ENCODE measurements at regions not wholly inside any gene's neighbourhood (a gene's known extent, or its start where the extent isn't known, plus 50 kb on each side); places are given as distances from the start of the nearest gene placed in this dataset.
A peak's percentile ranks its signal among the peaks of the same experiment; 100 is the strongest.

GRCh38 chr3:16739541-16740105 is 134.4 kb upstream of the DAZL start:
- Histone ChIP-seq H3K4ac (ENCODE audit: low read depth in 1 of 2, low read length in 2 of 2) (no peak overlapping the region), H3K14ac (ENCODE audit: low read length in 2 of 2) (no peak overlapping the region), H3K79me1 (replicated peaks; ENCODE audit: low read length, poor library complexity, severe bottlenecking) (no peaks in the 10 kb centered on the region), H3K36me3 (ENCODE audit: control insufficient read depth in 1 of 2, insufficient read depth in 2 of 2, low read depth in 1 of 2, low read length in 2 of 2) (no peaks in the 10 kb centered on the region), H2BK12ac (ENCODE audit: low read length in 2 of 2) (no peak overlapping the region), H4K91ac (ENCODE audit: low read length) (no peak overlapping the region), H3K18ac (ENCODE audit: low read depth in 1 of 2, low read length in 2 of 2) (no peak overlapping the region), H3K27ac (ENCODE audit: low read length, poor library complexity, severe bottlenecking) (no peak overlapping the region), H2BK15ac (ENCODE audit: low read depth, poor library complexity, severe bottlenecking) (no peak overlapping the region), H2AFZ (ENCODE audit: low read depth, low read length) (no peak overlapping the region), H3K4me1 (ENCODE audit: control insufficient read depth, insufficient read depth, low read depth, low read length) (no peaks in the 10 kb centered on the region), H3K23ac (ENCODE audit: low read length in 2 of 2) (no peak overlapping the region), H3K9ac (ENCODE audit: low read length) (peak overlapping the region; percentile 30), H3K4me3 (ENCODE audit: insufficient read depth in 1 of 2, low read depth in 1 of 2, low read length in 2 of 2) (peak overlapping the region in 1 of 2 experiments; percentile 63), H3K27me3 (ENCODE audit: control insufficient read depth in 1 of 2, insufficient read depth in 1 of 2, low read length in 2 of 2) (no peaks in the 10 kb centered on the region), H3K4me2 (ENCODE audit: low read length, poor library complexity, severe bottlenecking) (no peak overlapping the region), H3K9me3 (ENCODE audit: control insufficient read depth, low read length) (no peaks in the 10 kb centered on the region), H2AK5ac (ENCODE audit: low read length, severe bottlenecking) (no peak overlapping the region), H2BK120ac (ENCODE audit: low read depth, low read length) (no peak overlapping the region), H2BK5ac (ENCODE audit: low read depth, low read length, poor library complexity, severe bottlenecking) (no peak overlapping the region), H4K8ac (ENCODE audit: low read length) (no peak overlapping the region)
- WGBS, result 100% methylated on average over 2 of the region's 5 CpGs
- no peak for DNase-seq

GRCh38 chr3:16740515-16740914 is 135.3 kb upstream of the DAZL start:
- no peak overlapping the region for H2BK12ac ChIP-seq (ENCODE audit: low read length in 2 of 2)
- H2AFZ ChIP-seq (ENCODE audit: low read depth, low read length), result no peak overlapping the region
- no peak overlapping the region for H3K18ac ChIP-seq (ENCODE audit: low read depth in 1 of 2, low read length in 2 of 2)
- H3K9ac ChIP-seq (ENCODE audit: low read length), result peak overlapping the region; percentile 73
- DNase-seq, result no peak
- H3K14ac ChIP-seq (ENCODE audit: low read length in 2 of 2), result no peak overlapping the region
- no peak overlapping the region for H3K23ac ChIP-seq (ENCODE audit: low read length in 2 of 2)
- no peak overlapping the region for H2BK15ac ChIP-seq (ENCODE audit: low read depth, poor library complexity, severe bottlenecking)
- H4K8ac ChIP-seq (ENCODE audit: low read length), result no peak overlapping the region
- H2BK120ac ChIP-seq (ENCODE audit: low read depth, low read length), result no peak overlapping the region
- no peak overlapping the region for H3K4ac ChIP-seq (ENCODE audit: low read depth in 1 of 2, low read length in 2 of 2)
- peak overlapping the region in 1 of 2 experiments; percentile 63 for H3K4me3 ChIP-seq (ENCODE audit: insufficient read depth in 1 of 2, low read depth in 1 of 2, low read length in 2 of 2)
- H2AK5ac ChIP-seq (ENCODE audit: low read length, severe bottlenecking), result no peak overlapping the region
- H3K36me3 ChIP-seq (ENCODE audit: control insufficient read depth in 1 of 2, insufficient read depth in 2 of 2, low read depth in 1 of 2, low read length in 2 of 2), result no peaks in the 10 kb centered on the region
- H3K79me1 ChIP-seq (replicated peaks; ENCODE audit: low read length, poor library complexity, severe bottlenecking), result no peaks in the 10 kb centered on the region
- WGBS, result no CpG with 5 or more reads among the region's 1 CpG
- H3K4me1 ChIP-seq (ENCODE audit: control insufficient read depth, insufficient read depth, low read depth, low read length), result no peaks in the 10 kb centered on the region
- H2BK5ac ChIP-seq (ENCODE audit: low read depth, low read length, poor library complexity, severe bottlenecking), result no peak overlapping the region
- H4K91ac ChIP-seq (ENCODE audit: low read length), result no peak overlapping the region
- no peak overlapping the region for H3K27ac ChIP-seq (ENCODE audit: low read length, poor library complexity, severe bottlenecking)
- no peaks in the 10 kb centered on the region for H3K27me3 ChIP-seq (ENCODE audit: control insufficient read depth in 1 of 2, insufficient read depth in 1 of 2, low read length in 2 of 2)
- no peak overlapping the region for H3K4me2 ChIP-seq (ENCODE audit: low read length, poor library complexity, severe bottlenecking)
- H3K9me3 ChIP-seq (ENCODE audit: control insufficient read depth, low read length), result no peaks in the 10 kb centered on the region

GRCh38 chr3:16741103-16741758 is 136.0 kb upstream of the DAZL start:
- Histone ChIP-seq H3K23ac (ENCODE audit: low read length in 2 of 2) (no peak overlapping the region), H4K91ac (ENCODE audit: low read length) (no peak overlapping the region), H3K79me1 (replicated peaks; ENCODE audit: low read length, poor library complexity, severe bottlenecking) (no peaks in the 10 kb centered on the region), H3K18ac (ENCODE audit: low read depth in 1 of 2, low read length in 2 of 2) (no peak overlapping the region), H3K4me2 (ENCODE audit: low read length, poor library complexity, severe bottlenecking) (no peak overlapping the region), H2BK12ac (ENCODE audit: low read length in 2 of 2) (no peak overlapping the region), H2AFZ (ENCODE audit: low read depth, low read length) (no peak overlapping the region), H3K4ac (ENCODE audit: low read depth in 1 of 2, low read length in 2 of 2) (no peak overlapping the region), H3K27ac (ENCODE audit: low read length, poor library complexity, severe bottlenecking) (no peak overlapping the region), H3K27me3 (ENCODE audit: control insufficient read depth in 1 of 2, insufficient read depth in 1 of 2, low read length in 2 of 2) (no peaks in the 10 kb centered on the region), H3K36me3 (ENCODE audit: control insufficient read depth in 1 of 2, insufficient read depth in 2 of 2, low read depth in 1 of 2, low read length in 2 of 2) (no peaks in the 10 kb centered on the region), H3K4me3 (ENCODE audit: insufficient read depth in 1 of 2, low read depth in 1 of 2, low read length in 2 of 2) (peak overlapping the region in 1 of 2 experiments; percentile 63), H2AK5ac (ENCODE audit: low read length, severe bottlenecking) (no peak overlapping the region), H2BK5ac (ENCODE audit: low read depth, low read length, poor library complexity, severe bottlenecking) (no peak overlapping the region), H3K4me1 (ENCODE audit: control insufficient read depth, insufficient read depth, low read depth, low read length) (no peaks in the 10 kb centered on the region), H2BK120ac (ENCODE audit: low read depth, low read length) (no peak overlapping the region), H3K14ac (ENCODE audit: low read length in 2 of 2) (no peak overlapping the region), H3K9ac (ENCODE audit: low read length) (peak overlapping the region; percentile 73), H2BK15ac (ENCODE audit: low read depth, poor library complexity, severe bottlenecking) (no peak overlapping the region), H4K8ac (ENCODE audit: low read length) (no peak overlapping the region), H3K9me3 (ENCODE audit: control insufficient read depth, low read length) (no peaks in the 10 kb centered on the region)
- 63% methylated on average over 3 of the region's 4 CpGs for WGBS
- peak; percentile 4 for DNase-seq

GRCh38 chr3:16741890-16742289 is 136.7 kb upstream of the DAZL start:
- H2AFZ ChIP-seq (ENCODE audit: low read depth, low read length), result no peak overlapping the region

More at GRCh38 chr3:16741890-16742289, 136.7 kb upstream of the DAZL start:
- no peak overlapping the region for H3K4me2 ChIP-seq (ENCODE audit: low read length, poor library complexity, severe bottlenecking)
- no peak overlapping the region for H3K4ac ChIP-seq (ENCODE audit: low read depth in 1 of 2, low read length in 2 of 2)
- H3K27ac ChIP-seq (ENCODE audit: low read length, poor library complexity, severe bottlenecking), result no peak overlapping the region
- H3K79me1 ChIP-seq (replicated peaks; ENCODE audit: low read length, poor library complexity, severe bottlenecking), result no peaks in the 10 kb centered on the region
- H2BK15ac ChIP-seq (ENCODE audit: low read depth, poor library complexity, severe bottlenecking), result no peak overlapping the region
- no peak overlapping the region for H2BK12ac ChIP-seq (ENCODE audit: low read length in 2 of 2)
- no peak overlapping the region for H3K14ac ChIP-seq (ENCODE audit: low read length in 2 of 2)
- H3K4me1 ChIP-seq (ENCODE audit: control insufficient read depth, insufficient read depth, low read depth, low read length), result no peaks in the 10 kb centered on the region
- H3K4me3 ChIP-seq (ENCODE audit: insufficient read depth in 1 of 2, low read depth in 1 of 2, low read length in 2 of 2), result no peak overlapping the region
- H2AK5ac ChIP-seq (ENCODE audit: low read length, severe bottlenecking), result no peak overlapping the region
- peak; percentile 20 for DNase-seq
- H3K36me3 ChIP-seq (ENCODE audit: control insufficient read depth in 1 of 2, insufficient read depth in 2 of 2, low read depth in 1 of 2, low read length in 2 of 2), result no peaks in the 10 kb centered on the region
- no peaks in the 10 kb centered on the region for H3K9me3 ChIP-seq (ENCODE audit: control insufficient read depth, low read length)
- no peak overlapping the region for H2BK5ac ChIP-seq (ENCODE audit: low read depth, low read length, poor library complexity, severe bottlenecking)
- no peak overlapping the region for H2BK120ac ChIP-seq (ENCODE audit: low read depth, low read length)
- H4K8ac ChIP-seq (ENCODE audit: low read length), result no peak overlapping the region
- no peak overlapping the region for H3K23ac ChIP-seq (ENCODE audit: low read length in 2 of 2)
- 42% methylated on average over 3 of the region's 4 CpGs for WGBS
- H4K91ac ChIP-seq (ENCODE audit: low read length), result no peak overlapping the region
- no peaks in the 10 kb centered on the region for H3K27me3 ChIP-seq (ENCODE audit: control insufficient read depth in 1 of 2, insufficient read depth in 1 of 2, low read length in 2 of 2)
- peak overlapping the region; percentile 62 for H3K9ac ChIP-seq (ENCODE audit: low read length)
- no peak overlapping the region for H3K18ac ChIP-seq (ENCODE audit: low read depth in 1 of 2, low read length in 2 of 2)

Measured in mesenchymal stem cell (in vitro differentiated cells and primary cell).